GM19351 (cell line): ENCODE measurements at regions not wholly inside any gene's neighbourhood (a gene's known extent, or its start where the extent isn't known, plus 50 kb on each side); places are given as distances from the start of the nearest gene placed in this dataset.

Experiments
- ATAC-seq: cut with Tn5 transposase; IDR thresholded peaks from one replicate; pipeline ENCODE4 v1.9.1; 2021; ENCODE audit warnings: mild to moderate bottlenecking, moderate library complexity; ENCODE audit not compliant: unreplicated experiment

- ATAC-seq = no peak
Measured at GRCh38 chrX:6707497-6707896, 172.6 kb upstream of the VCX3A start.

GRCh38 chrX:6701085-6701484, 166.2 kb upstream of the VCX3A start:
- ATAC-seq = no peak

GRCh38 chrX:6695717-6696116, 160.8 kb upstream of the VCX3A start:
- ATAC-seq = no peak

GRCh38 chrX:6694977-6695376, 160.1 kb upstream of the VCX3A start:
- no peak for ATAC-seq

- no peak for ATAC-seq
Measured at GRCh38 chrX:6694221-6694620, 159.3 kb upstream of the VCX3A start.

GRCh38 chrX:6693051-6693450, 158.1 kb upstream of the VCX3A start:
- ATAC-seq = no peak

GRCh38 chrX:6685489-6685888, 150.6 kb upstream of the VCX3A start:
- ATAC-seq = no peak

- peak; percentile 76 for ATAC-seq
Measured at GRCh38 chrX:6683353-6683752, 148.4 kb upstream of the VCX3A start.

- no peak for ATAC-seq
Measured at GRCh38 chrX:6681521-6682145, 146.7 kb upstream of the VCX3A start.

GRCh38 chrX:6679988-6680387, 145.1 kb upstream of the VCX3A start:
- no peak for ATAC-seq

- ATAC-seq = no peak
Measured at GRCh38 chrX:6679550-6679949, 144.6 kb upstream of the VCX3A start.

GRCh38 chrX:6678313-6678712, 143.4 kb upstream of the VCX3A start:
- no peak for ATAC-seq

GRCh38 chrX:6674734-6675133, 139.8 kb upstream of the VCX3A start:
- no peak for ATAC-seq

- ATAC-seq = peak; percentile 77
Measured at GRCh38 chrX:6667048-6667768, 132.3 kb upstream of the VCX3A start.

GRCh38 chrX:6666624-6667023, 131.7 kb upstream of the VCX3A start:
- ATAC-seq = no peak

GRCh38 chrX:6661736-6662135, 126.8 kb upstream of the VCX3A start:
- no peak for ATAC-seq

- no peak for ATAC-seq
Measured at GRCh38 chrX:6660567-6661264, 125.8 kb upstream of the VCX3A start.

GRCh38 chrX:6645216-6645615, 110.3 kb upstream of the VCX3A start:
- ATAC-seq = no peak

- no peak for ATAC-seq
Measured at GRCh38 chrX:6644411-6644810, 109.5 kb upstream of the VCX3A start.

- ATAC-seq = no peak
Measured at GRCh38 chrX:6640727-6641126, 105.8 kb upstream of the VCX3A start.

GRCh38 chrX:6614506-6614905, 79.6 kb upstream of the VCX3A start:
- no peak for ATAC-seq

GRCh38 chrX:6599230-6599860, 64.4 kb upstream of the VCX3A start:
- ATAC-seq = no peak
